SU-DHL-6 (cell line): ENCODE measurements at regions not wholly inside any gene's neighbourhood (a gene's known extent, or its start where the extent isn't known, plus 50 kb on each side); places are given as distances from the start of the nearest gene placed in this dataset.

ENCODE experiments used
- EZH2phosphoT487 ChIP-seq: fragments of 200-600 bp; sonication (generic), shearing (Covaris generic); conservative IDR thresholded peaks from 2 replicates; pipeline ENCODE4 v1.6.1; 2018; ENCODE audit warnings: mild to moderate bottlenecking, antibody characterized with exemption, low read length, moderate library complexity, mixed read lengths
- TF ChIP-seq, protein P1 (sequence below): fragments of 200-600 bp; sonication (generic); IDR thresholded peaks from one replicate; pipeline ENCODE4 v1.5.1; 2017; ENCODE audit warnings: antibody characterized with exemption, mild to moderate bottlenecking, low read length, moderate library complexity; ENCODE audit not compliant: insufficient read depth, poor library complexity, severe bottlenecking

DNA sequence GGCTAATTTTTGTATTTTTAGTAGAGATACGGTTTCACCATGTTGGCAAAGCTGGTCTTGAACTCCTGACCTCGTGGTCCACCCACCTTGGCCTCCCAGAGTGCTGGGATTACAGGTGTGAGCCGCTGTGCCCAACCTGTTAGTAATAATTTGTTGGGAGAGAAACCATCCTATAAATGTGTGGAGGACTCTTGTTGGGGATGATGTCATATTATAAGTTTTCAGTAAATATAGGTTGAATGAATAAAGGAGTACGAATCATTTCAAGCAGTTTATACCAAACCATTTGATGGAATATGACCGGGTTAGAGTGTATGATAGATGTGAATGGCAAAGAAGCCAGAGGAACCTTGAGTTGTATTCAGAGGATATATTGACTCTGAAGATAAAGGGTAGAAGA is 240.8 kb downstream of the SAMD5 start:
- TF ChIP-seq, protein P1, sequence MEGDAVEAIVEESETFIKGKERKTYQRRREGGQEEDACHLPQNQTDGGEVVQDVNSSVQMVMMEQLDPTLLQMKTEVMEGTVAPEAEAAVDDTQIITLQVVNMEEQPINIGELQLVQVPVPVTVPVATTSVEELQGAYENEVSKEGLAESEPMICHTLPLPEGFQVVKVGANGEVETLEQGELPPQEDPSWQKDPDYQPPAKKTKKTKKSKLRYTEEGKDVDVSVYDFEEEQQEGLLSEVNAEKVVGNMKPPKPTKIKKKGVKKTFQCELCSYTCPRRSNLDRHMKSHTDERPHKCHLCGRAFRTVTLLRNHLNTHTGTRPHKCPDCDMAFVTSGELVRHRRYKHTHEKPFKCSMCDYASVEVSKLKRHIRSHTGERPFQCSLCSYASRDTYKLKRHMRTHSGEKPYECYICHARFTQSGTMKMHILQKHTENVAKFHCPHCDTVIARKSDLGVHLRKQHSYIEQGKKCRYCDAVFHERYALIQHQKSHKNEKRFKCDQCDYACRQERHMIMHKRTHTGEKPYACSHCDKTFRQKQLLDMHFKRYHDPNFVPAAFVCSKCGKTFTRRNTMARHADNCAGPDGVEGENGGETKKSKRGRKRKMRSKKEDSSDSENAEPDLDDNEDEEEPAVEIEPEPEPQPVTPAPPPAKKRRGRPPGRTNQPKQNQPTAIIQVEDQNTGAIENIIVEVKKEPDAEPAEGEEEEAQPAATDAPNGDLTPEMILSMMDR = no peak
- no peak for TF ChIP-seq EZH2phosphoT487
